HG03571 (cell line): ENCODE measurements at regions not wholly inside any gene's neighbourhood (a gene's known extent, or its start where the extent isn't known, plus 50 kb on each side); places are given as distances from the start of the nearest gene placed in this dataset.

ENCODE experiments used
- ATAC-seq: cut with Tn5 transposase; IDR thresholded peaks from one replicate; pipeline ENCODE4 v1.9.1; 2021; ENCODE audit not compliant: unreplicated experiment

GRCh38 chr6:97563529-97563928 lies 280.5 kb upstream of the MMS22L start:
- no peak for ATAC-seq

- ATAC-seq, result no peak
These were observed 289.9 kb upstream of the MMS22L start for GRCh38 chr6:97572943-97573342.

- ATAC-seq, result no peak
These were observed 303.3 kb upstream of the MMS22L start for GRCh38 chr6:97586344-97586743.

- ATAC-seq, result no peak
These were observed 308.9 kb upstream of the MMS22L start for GRCh38 chr6:97591955-97592354.

GRCh38 chr6:97594844-97595243 lies 311.8 kb upstream of the MMS22L start:
- no peak for ATAC-seq

GRCh38 chr6:97621111-97621510 lies 338.1 kb upstream of the MMS22L start:
- no peak for ATAC-seq

- ATAC-seq, result no peak
These were observed 343.8 kb upstream of the MMS22L start for GRCh38 chr6:97626671-97627441.

- no peak for ATAC-seq
These were observed 346.2 kb upstream of the MMS22L start for GRCh38 chr6:97629180-97629579.

GRCh38 chr6:97630604-97631003 lies 347.6 kb upstream of the MMS22L start:
- no peak for ATAC-seq

- ATAC-seq, result no peak
These were observed 349.3 kb upstream of the MMS22L start for GRCh38 chr6:97632341-97632740.

GRCh38 chr6:97639702-97640101 lies 356.7 kb upstream of the MMS22L start:
- ATAC-seq, result no peak

GRCh38 chr6:97644353-97644752 lies 361.3 kb upstream of the MMS22L start:
- no peak for ATAC-seq

GRCh38 chr6:97645757-97646156 lies 362.7 kb upstream of the MMS22L start:
- ATAC-seq, result no peak

- no peak for ATAC-seq
These were observed 370.1 kb upstream of the MMS22L start for GRCh38 chr6:97653076-97653475.

- ATAC-seq, result no peak
These were observed 370.5 kb upstream of the MMS22L start for GRCh38 chr6:97653517-97653916.

GRCh38 chr6:97654674-97655073 lies 371.7 kb upstream of the MMS22L start:
- no peak for ATAC-seq

- ATAC-seq, result no peak
These were observed 373.2 kb upstream of the MMS22L start for GRCh38 chr6:97656236-97656635.

GRCh38 chr6:97656706-97657350 lies 373.8 kb upstream of the MMS22L start:
- ATAC-seq, result no peak

GRCh38 chr6:97658090-97658489 lies 375.1 kb upstream of the MMS22L start:
- ATAC-seq, result no peak

GRCh38 chr6:97663252-97663651 lies 380.2 kb upstream of the MMS22L start:
- no peak for ATAC-seq

GRCh38 chr6:97665446-97665845 lies 382.4 kb upstream of the MMS22L start:
- ATAC-seq, result no peak

- no peak for ATAC-seq
These were observed 383.9 kb upstream of the MMS22L start for GRCh38 chr6:97666889-97667288.

GRCh38 chr6:97668716-97669115 lies 385.7 kb upstream of the MMS22L start:
- ATAC-seq, result no peak
